ENCODE measurements at regions not wholly inside any gene's neighbourhood (a gene's known extent, or its start where the extent isn't known, plus 50 kb on each side); places are given as distances from the start of the nearest gene placed in this dataset.

GRCh38 chr3:117035745-117036144 is 326.2 kb downstream of the TUSC7 start:
- H3K4me2 ChIP-seq (ENCODE audit: low read length): no peak overlapping the region
- no peaks in the 10 kb centered on the region for H3K27me3 ChIP-seq (ENCODE audit: low read depth, low read length)
- H3K36me3 ChIP-seq (replicated peaks; ENCODE audit: low read depth, low read length): no peaks in the 10 kb centered on the region
- H3K27ac ChIP-seq (ENCODE audit: low read length): no peak overlapping the region
- no peak overlapping the region for H2AFZ ChIP-seq (ENCODE audit: low read depth, low read length)
- no peaks in the 10 kb centered on the region for H4K20me1 ChIP-seq (ENCODE audit: insufficient read depth, low read length)
- no peak overlapping the region for H3K4me3 ChIP-seq (ENCODE audit: low read length)
- no peaks in the 10 kb centered on the region for H3K79me2 ChIP-seq (ENCODE audit: low read length)
- no peak for TF ChIP-seq EZH2phosphoT487 (IDR thresholded peaks at IDR 0.05; ENCODE audit: low read depth)
- no peak for TF ChIP-seq CTCF (IDR thresholded peaks at IDR 0.05; ENCODE audit: low read depth, low read length)
- H3K9ac ChIP-seq (ENCODE audit: low read length): no peak overlapping the region
- no peaks in the 10 kb centered on the region for H3K9me3 ChIP-seq (ENCODE audit: insufficient read depth, low read length)
- peaks cover 18% of the 10 kb centered on the region for H3K4me1 ChIP-seq (ENCODE audit: low read length)

- peaks cover 18% of the 10 kb centered on the region for H3K4me1 ChIP-seq (ENCODE audit: low read length)
- TF ChIP-seq CTCF (IDR thresholded peaks at IDR 0.05; ENCODE audit: low read depth, low read length) (no peak), EZH2phosphoT487 (IDR thresholded peaks at IDR 0.05; ENCODE audit: low read depth) (no peak)
- H3K36me3 ChIP-seq (replicated peaks; ENCODE audit: low read depth, low read length): no peaks in the 10 kb centered on the region
- no peaks in the 10 kb centered on the region for H3K9me3 ChIP-seq (ENCODE audit: insufficient read depth, low read length)
- no peaks in the 10 kb centered on the region for H3K27me3 ChIP-seq (ENCODE audit: low read depth, low read length)
- peak overlapping the region; percentile 47 for H3K4me2 ChIP-seq (ENCODE audit: low read length)
- no peak overlapping the region for H3K27ac ChIP-seq (ENCODE audit: low read length)
- H3K79me2 ChIP-seq (ENCODE audit: low read length): no peaks in the 10 kb centered on the region
- no peak overlapping the region for H2AFZ ChIP-seq (ENCODE audit: low read depth, low read length)
- H4K20me1 ChIP-seq (ENCODE audit: insufficient read depth, low read length): no peaks in the 10 kb centered on the region
- H3K9ac ChIP-seq (ENCODE audit: low read length): no peak overlapping the region
- H3K4me3 ChIP-seq (ENCODE audit: low read length): no peak overlapping the region
Measured at GRCh38 chr3:117036259-117036799, 326.8 kb downstream of the TUSC7 start.

GRCh38 chr3:117045143-117045542 is 335.6 kb downstream of the TUSC7 start:
- no peaks in the 10 kb centered on the region for H3K4me1 ChIP-seq (ENCODE audit: low read length)
- H3K27ac ChIP-seq (ENCODE audit: low read length): no peak overlapping the region
- H3K9me3 ChIP-seq (ENCODE audit: insufficient read depth, low read length): no peaks in the 10 kb centered on the region
- H3K27me3 ChIP-seq (ENCODE audit: low read depth, low read length): no peaks in the 10 kb centered on the region
- H4K20me1 ChIP-seq (ENCODE audit: insufficient read depth, low read length): no peaks in the 10 kb centered on the region
- H2AFZ ChIP-seq (ENCODE audit: low read depth, low read length): no peak overlapping the region
- H3K9ac ChIP-seq (ENCODE audit: low read length): no peak overlapping the region
- H3K4me2 ChIP-seq (ENCODE audit: low read length): no peak overlapping the region
- no peaks in the 10 kb centered on the region for H3K36me3 ChIP-seq (replicated peaks; ENCODE audit: low read depth, low read length)
- no peak overlapping the region for H3K4me3 ChIP-seq (ENCODE audit: low read length)
- TF ChIP-seq EZH2phosphoT487 (IDR thresholded peaks at IDR 0.05; ENCODE audit: low read depth): no peak
- no peak for TF ChIP-seq CTCF (IDR thresholded peaks at IDR 0.05; ENCODE audit: low read depth, low read length)
- no peaks in the 10 kb centered on the region for H3K79me2 ChIP-seq (ENCODE audit: low read length)

- no peaks in the 10 kb centered on the region for H3K4me1 ChIP-seq (ENCODE audit: low read length)
- H3K9me3 ChIP-seq (ENCODE audit: insufficient read depth, low read length): no peaks in the 10 kb centered on the region
Measured at GRCh38 chr3:117047951-117048705, 338.5 kb downstream of the TUSC7 start.

More at GRCh38 chr3:117047951-117048705, 338.5 kb downstream of the TUSC7 start:
- Histone ChIP-seq H2AFZ (ENCODE audit: low read depth, low read length) (no peak overlapping the region), H4K20me1 (ENCODE audit: insufficient read depth, low read length) (no peaks in the 10 kb centered on the region), H3K27ac (ENCODE audit: low read length) (no peak overlapping the region), H3K9ac (ENCODE audit: low read length) (no peak overlapping the region), H3K36me3 (replicated peaks; ENCODE audit: low read depth, low read length) (no peaks in the 10 kb centered on the region), H3K4me2 (ENCODE audit: low read length) (no peak overlapping the region), H3K4me3 (ENCODE audit: low read length) (no peak overlapping the region), H3K79me2 (ENCODE audit: low read length) (no peaks in the 10 kb centered on the region), H3K27me3 (ENCODE audit: low read depth, low read length) (no peaks in the 10 kb centered on the region)
- no peak for TF ChIP-seq CTCF (IDR thresholded peaks at IDR 0.05; ENCODE audit: low read depth, low read length)

Data from OCI-LY3 (cell line).